Left renal pelvis (tissue), 4 donors: ENCODE measurements at regions not wholly inside any gene's neighbourhood (a gene's known extent, or its start where the extent isn't known, plus 50 kb on each side); places are given as distances from the start of the nearest gene placed in this dataset.
"Not testable (repeated sequence)": the region's sequence is repeated elsewhere in the genome, so short reads cannot be mapped to it uniquely, and the experiment has no call there.

Experiments
- DNase-seq, 4 donors: peaks; one replicate each; pipeline ENCODE4 v3.0.0-alpha.2; 2013; ENCODE audit warnings: low read depth in 4 of 4, low spot score in 3 of 4

GRCh38 chrX:138962419-138962818 is 250.9 kb upstream of the FGF13 start:
- not testable (repeated sequence) for DNase-seq

- no peak for DNase-seq
Measured at GRCh38 chrX:138954976-138955375, 243.5 kb upstream of the FGF13 start.

- no peak for DNase-seq
Measured at GRCh38 chrX:138946926-138947325, 235.4 kb upstream of the FGF13 start.

- no peak for DNase-seq
Measured at GRCh38 chrX:138945219-138945618, 233.7 kb upstream of the FGF13 start.

GRCh38 chrX:138939038-138939437 is 227.5 kb upstream of the FGF13 start:
- DNase-seq = no peak

- DNase-seq = no peak
Measured at GRCh38 chrX:138938003-138938402, 226.5 kb upstream of the FGF13 start.

GRCh38 chrX:138931212-138931611 is 219.7 kb upstream of the FGF13 start:
- DNase-seq = no peak

GRCh38 chrX:138930583-138930945 is 219.0 kb upstream of the FGF13 start:
- no peak for DNase-seq

GRCh38 chrX:138929926-138930582 is 218.5 kb upstream of the FGF13 start:
- DNase-seq = no peak

GRCh38 chrX:138928737-138929459 is 217.4 kb upstream of the FGF13 start:
- DNase-seq = no peak

GRCh38 chrX:138925330-138925729 is 213.8 kb upstream of the FGF13 start:
- DNase-seq = no peak

GRCh38 chrX:138923805-138924204 is 212.3 kb upstream of the FGF13 start:
- no peak for DNase-seq

GRCh38 chrX:138921031-138921430 is 209.5 kb upstream of the FGF13 start:
- no peak for DNase-seq

GRCh38 chrX:138917781-138918180 is 206.3 kb upstream of the FGF13 start:
- DNase-seq = no peak

GRCh38 chrX:138914767-138915166 is 203.2 kb upstream of the FGF13 start:
- no peak for DNase-seq

GRCh38 chrX:138908577-138908976 is 197.1 kb upstream of the FGF13 start:
- DNase-seq = no peak

- no peak for DNase-seq
Measured at GRCh38 chrX:138897621-138898492, 186.3 kb upstream of the FGF13 start.

- no peak for DNase-seq
Measured at GRCh38 chrX:138890491-138890890, 179.0 kb upstream of the FGF13 start.

- no peak for DNase-seq
Measured at GRCh38 chrX:138889149-138889548, 177.6 kb upstream of the FGF13 start.

- no peak for DNase-seq
Measured at GRCh38 chrX:138886769-138887168, 175.3 kb upstream of the FGF13 start.

- no peak for DNase-seq
Measured at GRCh38 chrX:138885886-138886285, 174.4 kb upstream of the FGF13 start.

- not testable (repeated sequence) for DNase-seq
Measured at GRCh38 chrX:138880293-138880692, 168.8 kb upstream of the FGF13 start.
